Heart left ventricle (tissue), 13 donors: ENCODE measurements at regions not wholly inside any gene's neighbourhood (a gene's known extent, or its start where the extent isn't known, plus 50 kb on each side); places are given as distances from the start of the nearest gene placed in this dataset.

ENCODE experiments used
- CTCF ChIP-seq, 12 donors: fragments of 200-600 bp; sonication (generic) in 4 of 12; IDR thresholded peaks; one replicate each; pipeline versions ENCODE4 v1.5.0 to v1.8.0; 2018 to 2022; ENCODE audit warnings: antibody characterized with exemption in 12 of 12, mild to moderate bottlenecking in 5 of 12
- POLR2A ChIP-seq, 2 donors: fragments of 450-650 bp; IDR thresholded peaks; one replicate each; pipeline ENCODE4 v1.6.1; 2017; ENCODE audit warnings: antibody characterized with exemption in 2 of 2, mild to moderate bottlenecking in 2 of 2, moderate library complexity in 2 of 2
- donor health status: ischemic (EF 13 %, LVEDD 7.1; RV severe dilation, severe dysfunction).
- donor health status: DM: no; HTN: yes; CAD: no.
- donor health status: DM: no; HTN: no; CAD: no.
- donor health status: ischemic (EF 25% LVEDD 6.9; RV normal size, moderate dysfunction).
- donor health status: ischemic (EF 25% LVEDD 5.7; RV mildly dilated, moderate dysfunction).
- donor health status: ischemic (EF 35%, LVEDD 5.7; RV mildly dilated, moderate dysfunction).
- donor health status: nonischemic (EF 11% LVEDD 7.7; RV severe dilation, severe dysfunction).
- donor health status: DM: yes; HTN: yes; CAD: no.
- donor health status: PGD.
- donor health status: ischemic (EF 29% LVEDD 5.4; RV normal size, mild dysfunction).
- donor health status: nonischemic (EF 23%, LVEDD 6.1; RV moderate dilation, normal function).

DNA sequence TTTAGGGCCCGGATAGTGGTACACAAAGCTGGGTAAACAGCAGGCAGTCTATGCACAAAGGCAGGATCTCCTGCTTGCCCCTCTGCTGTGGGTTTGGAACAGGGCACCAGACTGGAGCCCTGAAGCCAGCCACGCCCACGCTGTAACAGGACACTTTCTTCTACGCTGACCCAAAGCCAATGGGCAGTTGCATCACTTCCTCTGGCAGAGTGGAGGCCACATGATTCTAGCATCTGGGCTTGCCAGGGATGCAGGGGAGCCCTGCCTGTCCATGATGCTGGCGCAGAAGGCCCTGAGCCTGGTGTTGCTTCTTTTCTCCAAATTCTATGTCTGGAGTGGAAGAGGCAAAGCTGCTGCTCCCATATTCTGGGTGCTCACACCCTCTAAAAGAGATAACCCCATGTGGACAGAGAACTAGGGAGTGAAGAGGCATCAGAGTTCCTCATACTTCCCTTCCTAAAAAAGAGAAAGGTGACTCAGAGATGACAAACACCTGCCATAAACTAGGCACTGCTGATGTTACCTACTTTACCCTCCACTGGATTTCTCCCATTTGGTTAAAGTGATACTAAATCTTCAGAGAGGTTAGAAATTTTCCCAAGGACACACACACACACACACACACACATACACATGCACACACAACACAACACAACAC is 260.3 kb upstream of the KLF4 start:
- TF ChIP-seq CTCF (IDR thresholded peaks at IDR 0.05) (no peak), POLR2A (IDR thresholded peaks at IDR 0.05) (no peak)
